OCI-LY3 (cell line): ENCODE measurements at regions not wholly inside any gene's neighbourhood (a gene's known extent, or its start where the extent isn't known, plus 50 kb on each side); places are given as distances from the start of the nearest gene placed in this dataset.

Source experiments
- EZH2phosphoT487 ChIP-seq: fragments of 200-600 bp; shearing (Covaris generic); IDR thresholded peaks from 2 replicates; pipeline ENCODE4 v1.6.1; 2018; ENCODE audit warnings: antibody characterized with exemption, mixed run types, low read depth
- TF ChIP-seq, protein P1 (sequence below): fragments of 200-600, 300-600 bp; sonication (generic); IDR thresholded peaks from 2 replicates; pipeline ENCODE4 v1.5.1; 2014; ENCODE audit warnings: antibody characterized with exemption, low read length, low read depth

GRCh38 chr12:47286676-47287075 is 206.9 kb upstream of the AMIGO2 start:
- TF ChIP-seq, protein P1, sequence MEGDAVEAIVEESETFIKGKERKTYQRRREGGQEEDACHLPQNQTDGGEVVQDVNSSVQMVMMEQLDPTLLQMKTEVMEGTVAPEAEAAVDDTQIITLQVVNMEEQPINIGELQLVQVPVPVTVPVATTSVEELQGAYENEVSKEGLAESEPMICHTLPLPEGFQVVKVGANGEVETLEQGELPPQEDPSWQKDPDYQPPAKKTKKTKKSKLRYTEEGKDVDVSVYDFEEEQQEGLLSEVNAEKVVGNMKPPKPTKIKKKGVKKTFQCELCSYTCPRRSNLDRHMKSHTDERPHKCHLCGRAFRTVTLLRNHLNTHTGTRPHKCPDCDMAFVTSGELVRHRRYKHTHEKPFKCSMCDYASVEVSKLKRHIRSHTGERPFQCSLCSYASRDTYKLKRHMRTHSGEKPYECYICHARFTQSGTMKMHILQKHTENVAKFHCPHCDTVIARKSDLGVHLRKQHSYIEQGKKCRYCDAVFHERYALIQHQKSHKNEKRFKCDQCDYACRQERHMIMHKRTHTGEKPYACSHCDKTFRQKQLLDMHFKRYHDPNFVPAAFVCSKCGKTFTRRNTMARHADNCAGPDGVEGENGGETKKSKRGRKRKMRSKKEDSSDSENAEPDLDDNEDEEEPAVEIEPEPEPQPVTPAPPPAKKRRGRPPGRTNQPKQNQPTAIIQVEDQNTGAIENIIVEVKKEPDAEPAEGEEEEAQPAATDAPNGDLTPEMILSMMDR, result no peak
- no peak for TF ChIP-seq EZH2phosphoT487
